Choroid plexus epithelial cell (primary cell): ENCODE measurements at regions not wholly inside any gene's neighbourhood (a gene's known extent, or its start where the extent isn't known, plus 50 kb on each side); places are given as distances from the start of the nearest gene placed in this dataset.

Experiments used
- DNase-seq: peaks from one replicate; pipeline ENCODE4 v3.0.0-alpha.2; 2010; ENCODE audit warnings: low read depth
- H3K4me3 ChIP-seq: 2 replicates; pipeline ENCODE4 v1.5.1; 2011; ENCODE audit warnings: low read depth, mild to moderate bottlenecking, control low read depth, low read length, moderate library complexity
- TF ChIP-seq, protein P1 (sequence below): conservative IDR thresholded peaks from 2 replicates; pipeline ENCODE4 v1.5.1; 2011; ENCODE audit warnings: low read depth, mild to moderate bottlenecking, control low read depth, inconsistent platforms, low read length, moderate library complexity

DNA sequence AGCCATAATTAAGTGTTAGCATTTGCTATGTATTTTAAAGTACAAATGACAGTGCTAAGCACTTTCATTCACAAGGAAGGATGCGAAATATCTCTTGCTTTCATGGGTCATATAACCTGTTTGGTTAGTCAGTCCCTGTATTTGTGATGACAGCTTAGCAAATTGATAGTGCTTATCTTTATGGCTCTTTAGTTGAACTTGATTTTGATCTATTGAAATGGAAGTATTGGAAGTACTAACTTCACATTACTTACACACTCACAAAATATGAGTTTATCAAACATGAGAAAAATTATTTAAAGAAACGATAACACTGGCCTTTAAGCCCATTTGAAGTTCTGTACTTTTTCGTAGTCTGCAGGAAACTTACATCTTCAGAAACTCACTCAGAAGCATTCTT, 97.4 kb upstream of the NEUROD1 start:
- H3K4me3 ChIP-seq = no peak overlapping the region
- DNase-seq = no peak
- TF ChIP-seq, protein P1, sequence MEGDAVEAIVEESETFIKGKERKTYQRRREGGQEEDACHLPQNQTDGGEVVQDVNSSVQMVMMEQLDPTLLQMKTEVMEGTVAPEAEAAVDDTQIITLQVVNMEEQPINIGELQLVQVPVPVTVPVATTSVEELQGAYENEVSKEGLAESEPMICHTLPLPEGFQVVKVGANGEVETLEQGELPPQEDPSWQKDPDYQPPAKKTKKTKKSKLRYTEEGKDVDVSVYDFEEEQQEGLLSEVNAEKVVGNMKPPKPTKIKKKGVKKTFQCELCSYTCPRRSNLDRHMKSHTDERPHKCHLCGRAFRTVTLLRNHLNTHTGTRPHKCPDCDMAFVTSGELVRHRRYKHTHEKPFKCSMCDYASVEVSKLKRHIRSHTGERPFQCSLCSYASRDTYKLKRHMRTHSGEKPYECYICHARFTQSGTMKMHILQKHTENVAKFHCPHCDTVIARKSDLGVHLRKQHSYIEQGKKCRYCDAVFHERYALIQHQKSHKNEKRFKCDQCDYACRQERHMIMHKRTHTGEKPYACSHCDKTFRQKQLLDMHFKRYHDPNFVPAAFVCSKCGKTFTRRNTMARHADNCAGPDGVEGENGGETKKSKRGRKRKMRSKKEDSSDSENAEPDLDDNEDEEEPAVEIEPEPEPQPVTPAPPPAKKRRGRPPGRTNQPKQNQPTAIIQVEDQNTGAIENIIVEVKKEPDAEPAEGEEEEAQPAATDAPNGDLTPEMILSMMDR = no peak

DNA sequence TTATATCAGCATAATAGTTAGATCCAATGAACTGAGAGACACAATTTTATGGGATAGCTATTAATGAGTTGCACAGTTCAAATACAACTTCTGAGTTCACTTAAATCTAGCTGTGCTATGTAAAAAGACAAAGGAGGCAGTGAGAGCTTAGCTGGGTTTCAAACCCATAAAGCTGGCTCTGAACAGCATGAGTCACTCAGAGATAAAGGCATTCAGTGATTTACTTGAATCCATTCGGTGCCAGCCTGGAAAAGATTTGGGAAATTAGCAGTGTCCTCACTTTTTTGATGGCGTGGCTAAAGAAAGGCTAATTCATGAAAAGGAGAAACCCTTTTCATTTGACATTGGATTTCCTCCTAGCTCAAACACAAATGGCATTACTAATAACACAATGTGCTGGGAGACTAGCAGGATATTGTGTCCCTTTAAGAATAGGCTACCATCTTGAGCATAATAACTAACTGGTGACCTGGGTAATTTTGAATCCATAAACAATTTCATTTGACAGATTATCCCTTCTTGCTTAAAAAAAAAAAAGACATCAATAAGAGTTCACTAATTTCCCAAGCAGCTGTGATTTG, 98.4 kb upstream of the NEUROD1 start:
- TF ChIP-seq, protein P1 = no peak
- no peak for DNase-seq

DNA sequence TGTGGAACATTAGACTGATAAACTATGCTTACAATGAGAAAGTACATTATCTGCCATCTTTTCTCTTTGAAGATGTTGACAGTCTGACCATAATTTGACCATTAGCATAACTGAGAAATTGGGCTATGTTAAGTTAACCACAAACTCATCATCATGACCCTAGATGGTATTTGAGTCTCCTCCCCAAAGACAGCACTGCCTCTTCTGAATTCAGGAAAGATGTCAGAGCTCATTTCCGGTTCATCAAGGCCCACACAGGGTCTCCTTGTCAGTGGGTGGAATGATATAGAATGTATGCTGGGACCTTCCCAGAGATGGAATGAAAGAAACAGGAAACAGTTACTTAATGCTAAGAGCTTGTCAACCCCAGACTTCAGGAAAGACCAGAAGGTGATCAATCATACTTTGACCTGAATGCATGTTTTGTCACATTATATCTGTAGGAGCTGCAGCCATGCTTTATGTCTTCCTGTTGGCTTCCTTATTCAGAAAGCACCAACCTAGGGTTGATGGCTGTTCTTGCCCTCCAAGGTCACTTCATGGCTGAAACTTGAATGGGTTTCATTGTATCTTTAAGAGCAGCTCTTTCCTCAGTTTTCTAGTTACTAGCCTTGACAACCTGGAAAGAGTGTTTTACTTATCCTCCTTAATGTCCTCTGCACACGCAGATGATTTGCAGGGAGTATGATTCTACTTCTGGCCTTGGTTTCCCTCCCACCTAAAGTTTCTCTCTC, 99.1 kb upstream of the NEUROD1 start:
- no peak overlapping the region for H3K4me3 ChIP-seq
- TF ChIP-seq, protein P1 = no peak
- DNase-seq = peak; percentile 57

More for the DNA sequence above, 98.4 kb upstream of the NEUROD1 start:
- no peak overlapping the region for H3K4me3 ChIP-seq

DNA sequence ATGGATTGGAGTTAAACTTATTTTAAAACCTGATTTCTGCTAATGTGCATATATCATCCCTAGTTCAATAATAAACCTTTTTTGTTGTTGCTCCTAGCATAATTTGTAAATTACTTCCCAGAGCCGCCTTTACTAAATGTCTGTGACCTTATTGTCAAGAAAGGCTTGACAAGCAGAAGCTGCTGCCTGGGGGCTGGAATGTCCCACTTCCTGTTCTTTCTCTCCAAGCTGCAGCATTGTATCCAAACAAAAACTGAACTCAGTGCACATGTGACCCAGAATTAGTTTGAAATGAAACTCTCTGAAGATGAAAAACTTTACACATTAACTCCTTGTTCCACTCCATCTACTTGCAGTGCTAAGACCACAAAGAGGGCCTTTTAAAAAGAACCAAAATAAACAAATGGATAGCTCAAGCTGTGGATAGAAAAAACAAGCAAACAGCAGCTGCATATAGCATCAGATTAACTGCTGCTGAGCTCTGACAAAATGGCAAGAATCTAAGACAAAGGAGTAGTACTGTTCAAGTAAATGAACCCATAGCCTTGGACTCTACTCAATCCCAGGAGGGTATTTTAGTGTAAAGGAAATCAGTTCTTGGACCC, 99.8 kb upstream of the NEUROD1 start:
- TF ChIP-seq, protein P1 = no peak
- no peak overlapping the region for H3K4me3 ChIP-seq
- DNase-seq = peak; percentile 67

DNA sequence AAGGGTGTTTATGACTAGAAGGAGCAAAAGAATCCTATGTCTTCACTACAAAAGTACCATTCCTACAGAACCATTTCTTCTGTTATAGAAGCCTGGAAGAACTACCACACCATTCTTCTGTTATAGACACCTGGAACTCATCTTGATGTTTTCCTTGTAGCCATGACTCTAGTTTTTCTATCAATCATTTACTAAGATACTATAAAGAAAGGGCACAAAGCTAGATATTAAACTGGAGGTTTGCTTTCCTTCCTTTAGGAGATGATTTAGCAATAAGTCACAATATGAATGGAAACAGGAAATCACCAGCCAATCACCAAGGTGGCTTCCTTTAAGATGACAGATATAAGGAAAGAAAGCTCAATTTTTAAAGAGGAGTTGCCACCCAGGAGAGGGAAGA, 100.3 kb upstream of the NEUROD1 start:
- TF ChIP-seq, protein P1 = no peak
- DNase-seq = no peak
- no peak overlapping the region for H3K4me3 ChIP-seq

DNA sequence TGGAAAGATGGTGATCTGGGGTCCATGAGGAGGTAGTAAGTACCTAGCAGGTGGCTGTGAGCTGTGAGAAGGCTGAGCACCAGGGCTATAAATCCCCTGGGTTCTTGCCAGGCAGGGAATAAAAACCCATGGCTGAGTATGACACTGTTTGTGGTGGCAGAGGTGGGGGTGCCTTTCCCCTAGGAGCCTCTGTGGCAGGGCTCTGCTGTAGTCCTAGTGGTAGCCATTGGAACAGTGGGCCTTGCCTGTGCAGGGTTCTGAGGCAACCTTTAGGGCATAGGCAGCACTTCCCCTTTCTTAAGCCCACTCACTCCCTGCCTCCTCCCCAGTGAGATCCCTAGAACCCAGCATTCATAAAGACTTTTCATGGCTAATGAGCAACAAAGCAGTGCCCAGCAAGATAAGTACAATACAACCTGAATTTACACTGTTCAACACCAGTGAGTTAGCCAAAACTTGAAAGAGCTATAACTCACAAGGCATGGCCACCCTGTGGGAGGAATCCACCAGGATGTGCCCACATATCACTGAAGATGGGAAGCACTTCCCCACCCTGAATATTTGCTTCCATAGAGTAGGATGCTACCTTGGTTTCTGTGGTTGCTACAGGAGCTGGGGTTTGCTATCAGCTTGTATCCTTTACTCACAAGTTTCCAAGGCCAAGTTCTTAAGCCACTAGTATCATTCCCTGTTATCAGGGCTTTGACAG, 100.9 kb upstream of the NEUROD1 start:
- no peak for DNase-seq
- TF ChIP-seq, protein P1 = no peak
- H3K4me3 ChIP-seq = no peak overlapping the region
